Cardiac fibroblast (primary cell): ENCODE measurements at regions not wholly inside any gene's neighbourhood (a gene's known extent, or its start where the extent isn't known, plus 50 kb on each side); places are given as distances from the start of the nearest gene placed in this dataset.
A peak's percentile ranks its signal among the peaks of the same experiment; 100 is the strongest.

Experiments
- DNase-seq, 2 donors: peaks; one replicate each; pipeline versions ENCODE4 v3.0.0 to v3.0.0-alpha.2; 2010; ENCODE audit warnings: low read depth in 2 of 2
- H3K4me3 ChIP-seq, 2 donors: replicated peaks in 1 of 2; 1 replicate in 1 of 2; 2 replicates in 1 of 2; pipeline ENCODE4 v1.5.1; 2011; ENCODE audit warnings: low read depth in 2 of 2, low read length in 2 of 2, mild to moderate bottlenecking in 2 of 2, moderate library complexity in 1 of 2
- TF ChIP-seq, protein P1 (sequence below): IDR thresholded peaks from one replicate; pipeline ENCODE4 v1.5.1; 2011; ENCODE audit warnings: low read depth, mild to moderate bottlenecking, low read length, inconsistent platforms

DNA sequence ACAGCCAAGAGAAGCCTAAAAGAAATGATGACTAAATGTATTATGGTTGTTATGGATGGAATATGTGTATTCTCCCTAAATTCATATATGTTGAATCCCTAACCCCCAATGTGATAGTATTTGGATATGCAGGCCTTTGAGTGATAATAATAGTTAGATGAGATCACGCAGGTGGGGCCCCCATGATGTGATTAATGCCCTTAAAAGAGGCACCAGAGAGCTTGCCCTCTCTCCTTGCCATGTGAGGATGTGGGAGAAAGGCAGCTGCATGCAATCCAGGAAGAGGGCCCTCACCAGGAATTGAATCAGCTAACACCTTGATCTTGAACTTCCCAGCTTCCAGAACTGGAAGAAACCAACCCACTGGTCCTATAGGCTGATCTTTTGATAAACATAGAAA lies 190.6 kb upstream of the TCF21 start:
- TF ChIP-seq, protein P1, sequence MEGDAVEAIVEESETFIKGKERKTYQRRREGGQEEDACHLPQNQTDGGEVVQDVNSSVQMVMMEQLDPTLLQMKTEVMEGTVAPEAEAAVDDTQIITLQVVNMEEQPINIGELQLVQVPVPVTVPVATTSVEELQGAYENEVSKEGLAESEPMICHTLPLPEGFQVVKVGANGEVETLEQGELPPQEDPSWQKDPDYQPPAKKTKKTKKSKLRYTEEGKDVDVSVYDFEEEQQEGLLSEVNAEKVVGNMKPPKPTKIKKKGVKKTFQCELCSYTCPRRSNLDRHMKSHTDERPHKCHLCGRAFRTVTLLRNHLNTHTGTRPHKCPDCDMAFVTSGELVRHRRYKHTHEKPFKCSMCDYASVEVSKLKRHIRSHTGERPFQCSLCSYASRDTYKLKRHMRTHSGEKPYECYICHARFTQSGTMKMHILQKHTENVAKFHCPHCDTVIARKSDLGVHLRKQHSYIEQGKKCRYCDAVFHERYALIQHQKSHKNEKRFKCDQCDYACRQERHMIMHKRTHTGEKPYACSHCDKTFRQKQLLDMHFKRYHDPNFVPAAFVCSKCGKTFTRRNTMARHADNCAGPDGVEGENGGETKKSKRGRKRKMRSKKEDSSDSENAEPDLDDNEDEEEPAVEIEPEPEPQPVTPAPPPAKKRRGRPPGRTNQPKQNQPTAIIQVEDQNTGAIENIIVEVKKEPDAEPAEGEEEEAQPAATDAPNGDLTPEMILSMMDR: no peak
- no peak for DNase-seq
- no peak overlapping the region for H3K4me3 ChIP-seq

DNA sequence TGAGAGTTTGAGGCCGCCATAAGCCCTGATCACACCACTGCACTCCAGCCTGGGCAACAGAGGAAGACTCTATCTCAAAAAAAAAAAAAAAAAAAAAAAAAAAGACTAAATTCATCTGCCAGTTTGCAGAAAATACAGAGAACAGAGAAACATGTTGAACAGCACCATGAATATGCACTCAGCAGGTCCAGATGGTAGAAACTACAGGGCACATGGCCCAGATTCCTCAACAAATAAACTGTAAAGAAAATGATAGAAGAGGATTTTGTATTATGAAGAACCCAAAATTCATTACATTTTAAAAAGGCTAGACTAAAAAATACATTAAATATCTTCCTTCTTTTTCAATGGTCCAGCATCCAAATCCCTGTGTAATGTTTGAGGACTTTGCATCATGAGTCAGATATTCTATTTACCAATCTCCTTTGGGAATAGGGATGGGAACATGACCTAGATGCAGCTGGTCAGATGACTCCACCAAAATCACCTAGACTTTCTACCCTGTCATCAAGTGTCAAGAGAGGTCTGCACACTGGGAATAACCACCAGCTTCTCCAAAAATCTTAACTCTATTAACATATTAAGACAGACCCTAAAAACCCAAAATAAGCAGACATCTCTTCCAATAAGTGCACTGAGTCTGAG lies 189.1 kb upstream of the TCF21 start:
- DNase-seq: peak in 1 of 2 donors; percentile 77
- TF ChIP-seq, protein P1: no peak
- H3K4me3 ChIP-seq: no peak overlapping the region

DNA sequence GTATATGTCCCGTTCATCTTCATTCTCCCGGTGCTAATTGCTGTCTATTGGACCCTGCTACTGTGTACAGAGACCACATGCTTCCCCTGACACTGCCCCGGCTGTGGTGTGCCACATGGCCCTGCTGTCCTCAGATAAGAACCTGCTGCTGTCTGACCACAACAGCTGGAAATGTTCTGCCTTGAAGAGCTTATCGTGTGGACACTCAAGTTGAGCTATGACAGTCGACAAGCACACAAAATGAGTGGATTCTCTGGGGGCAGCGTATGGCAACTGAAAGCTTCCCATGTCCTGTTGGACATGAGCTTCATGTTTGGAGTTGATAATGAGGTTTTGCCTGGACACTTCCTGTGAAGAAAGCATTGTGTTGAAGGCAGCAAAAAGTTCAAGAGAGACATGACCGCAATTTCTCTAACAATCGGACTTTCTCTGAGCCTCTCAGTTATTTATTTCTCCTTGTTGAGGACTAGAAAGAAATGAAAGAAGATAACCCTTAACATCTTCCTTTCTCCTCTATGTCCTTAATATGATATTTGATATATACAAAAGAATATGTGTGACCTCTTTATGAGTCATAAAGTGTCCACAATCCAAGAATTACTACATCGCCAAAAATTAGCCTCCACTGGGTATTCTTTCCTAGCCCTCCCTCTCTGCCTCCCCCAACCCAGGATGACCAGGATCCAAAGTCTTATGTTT lies 187.1 kb upstream of the TCF21 start:
- TF ChIP-seq, protein P1: no peak
- H3K4me3 ChIP-seq: no peak overlapping the region
- DNase-seq: peak; percentile 59 to 63

DNA sequence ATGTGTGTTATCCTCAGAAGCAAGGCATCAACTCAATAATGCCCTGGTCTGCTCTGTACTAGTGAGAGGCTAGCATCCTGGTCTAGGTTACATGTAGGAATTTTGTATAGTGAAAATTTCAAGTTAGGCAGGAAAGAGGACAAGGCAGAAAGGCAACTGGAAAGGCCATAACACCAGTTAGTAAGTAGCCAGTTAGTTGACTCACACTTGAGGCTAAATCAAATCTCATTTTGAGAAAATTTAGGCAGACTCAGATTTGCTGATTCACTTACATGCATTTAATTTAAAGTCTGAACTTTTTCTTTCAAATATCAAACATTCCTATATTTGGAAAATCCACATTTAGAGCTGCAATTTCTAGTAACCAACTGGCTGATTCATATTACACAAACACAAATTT lies 184.5 kb upstream of the TCF21 start:
- TF ChIP-seq, protein P1: no peak
- no peak overlapping the region for H3K4me3 ChIP-seq
- DNase-seq: peak in 1 of 2 donors; percentile 63

DNA sequence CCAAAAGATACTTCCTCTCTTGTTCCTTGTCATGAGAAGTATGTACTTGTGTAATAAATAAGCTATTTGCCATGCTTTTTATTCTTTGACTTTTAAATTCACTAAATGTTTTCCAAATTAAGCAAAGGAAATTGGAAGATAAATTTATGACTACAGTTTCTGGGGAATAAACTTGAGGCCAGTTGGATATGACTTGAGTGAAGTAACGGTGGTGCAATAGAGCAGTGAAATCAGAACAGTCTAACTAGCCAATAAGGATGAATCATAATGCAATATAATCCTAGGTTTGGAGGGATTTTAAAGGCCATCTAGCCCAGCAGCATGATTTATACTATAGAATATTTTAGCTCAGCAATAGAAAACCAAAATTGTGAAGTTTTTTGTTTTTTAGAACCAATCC lies 183.8 kb upstream of the TCF21 start:
- TF ChIP-seq, protein P1: no peak
- peak; percentile 79 to 93 for DNase-seq
- H3K4me3 ChIP-seq: no peak overlapping the region

DNA sequence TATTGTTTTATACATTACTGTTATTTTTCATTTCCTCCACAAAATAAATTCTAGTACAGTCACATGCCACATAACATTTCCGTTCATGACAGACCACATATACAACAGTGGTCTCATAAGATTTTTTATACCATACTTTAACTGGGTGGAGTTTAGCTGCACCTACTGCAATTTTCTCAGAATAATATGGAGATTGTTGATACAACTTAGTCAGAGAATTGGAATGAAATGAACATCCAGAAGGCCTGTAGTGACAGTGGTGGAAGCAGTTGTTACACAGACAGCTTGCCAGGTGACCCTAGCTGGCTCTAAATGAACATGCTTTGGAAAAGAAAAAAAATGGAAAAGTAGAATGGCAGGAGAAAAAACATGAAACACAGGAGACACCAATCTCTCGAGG lies 183.2 kb upstream of the TCF21 start:
- TF ChIP-seq, protein P1: no peak
- peak; percentile 8 to 88 for DNase-seq
- no peak overlapping the region for H3K4me3 ChIP-seq
